ENCODE measurements at regions not wholly inside any gene's neighbourhood (a gene's known extent, or its start where the extent isn't known, plus 50 kb on each side); places are given as distances from the start of the nearest gene placed in this dataset.

GRCh38 chrX:95953564-95953963, 731.1 kb upstream of the DIAPH2 start:
- TF ChIP-seq REST (IDR thresholded peaks at IDR 0.05) (no peak), CTCF (IDR thresholded peaks at IDR 0.05) (no peak)
